ENCODE measurements at regions not wholly inside any gene's neighbourhood (a gene's known extent, or its start where the extent isn't known, plus 50 kb on each side); places are given as distances from the start of the nearest gene placed in this dataset.
"Not testable (repeated sequence)": the region's sequence is repeated elsewhere in the genome, so short reads cannot be mapped to it uniquely, and the experiment has no call there.

GRCh38 chr15:20280933-20281463 is 260.6 kb downstream of the GOLGA6L6 start:
- H3K27ac ChIP-seq: no peak overlapping the region
- H3K4me1 ChIP-seq (replicated peaks in 1 of 2): no peaks in the 10 kb centered on the region
- ATAC-seq (replicated peaks in 6 of 8): no peak
- no peak overlapping the region for H3K4me3 ChIP-seq
- 0 to 78% (median 37%) methylated on average over 1 to 16 of the region's 16 CpGs; no CpG with 5 or more reads in 1 of the 10 experiments for WGBS, 10 experiments
- in situ Hi-C loops (cut with MboI; ENCODE audit: low pct_unique_long_range_greater_than_20kb in 2 of 9, low sequenced_read_pairs in 9 of 9, unreplicated experiment in 9 of 9): no loop called here

DNA sequence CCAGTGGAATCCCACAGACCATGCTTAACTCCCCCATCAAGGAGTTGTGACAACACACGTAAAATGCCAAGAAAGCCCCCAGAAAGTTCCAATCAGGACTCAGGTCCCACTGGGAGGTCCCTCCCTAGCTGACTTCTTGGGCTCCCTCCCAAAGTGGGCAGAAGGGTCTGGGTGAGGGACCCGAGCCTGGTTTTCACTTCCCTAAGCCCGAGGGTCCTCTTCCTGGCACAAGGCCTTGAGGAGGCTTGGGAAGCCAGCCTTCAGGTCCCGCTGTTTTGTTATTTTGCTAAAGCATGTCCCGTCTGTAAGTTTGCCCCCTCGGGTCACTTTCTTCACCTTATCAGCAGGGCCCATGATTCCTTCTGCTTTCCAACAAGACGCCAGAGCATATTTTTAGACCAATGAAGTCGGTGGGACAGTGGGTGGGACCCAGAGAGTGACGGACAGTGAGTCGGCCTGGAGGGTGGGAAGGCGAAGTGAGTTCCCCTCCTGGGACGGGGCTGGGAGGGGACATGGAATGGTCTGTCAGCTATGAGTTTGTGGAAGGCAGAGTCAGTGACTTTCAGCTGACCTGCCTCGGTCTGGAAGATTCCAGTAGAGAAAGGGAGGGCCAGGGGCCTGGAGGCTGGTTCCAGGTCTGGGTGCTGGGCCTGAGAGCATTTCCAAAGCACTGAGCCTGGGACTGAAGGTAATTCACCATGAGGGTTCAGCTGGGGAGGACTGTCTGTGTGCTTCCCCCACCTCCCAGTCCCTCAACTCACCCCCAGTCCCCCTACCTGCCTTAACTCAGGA is 261.3 kb downstream of the GOLGA6L6 start:
- H3K4me3 ChIP-seq; H3K4me1 ChIP-seq (replicated peaks in 1 of 2); ATAC-seq (replicated peaks in 6 of 8); H3K27ac ChIP-seq; in situ Hi-C loops (cut with MboI; ENCODE audit: low pct_unique_long_range_greater_than_20kb in 2 of 9, low sequenced_read_pairs in 9 of 9, unreplicated experiment in 9 of 9): not testable (repeated sequence)
- WGBS, 10 experiments: 14 to 68% (median 42%) methylated on average over 4 to 13 of the region's 13 CpGs; no CpG with 5 or more reads in 2 of the 10 experiments

GRCh38 chr15:20279056-20279455 is 262.5 kb downstream of the GOLGA6L6 start:
- in situ Hi-C loops (cut with MboI; ENCODE audit: low pct_unique_long_range_greater_than_20kb in 2 of 9, low sequenced_read_pairs in 9 of 9, unreplicated experiment in 9 of 9); ATAC-seq (replicated peaks in 6 of 8); H3K4me3 ChIP-seq; H3K27ac ChIP-seq; H3K4me1 ChIP-seq (replicated peaks in 1 of 2): not testable (repeated sequence)
- 0 to 59% (median 21%) methylated on average over 1 to 4 of the region's 4 CpGs for WGBS, 10 experiments

DNA sequence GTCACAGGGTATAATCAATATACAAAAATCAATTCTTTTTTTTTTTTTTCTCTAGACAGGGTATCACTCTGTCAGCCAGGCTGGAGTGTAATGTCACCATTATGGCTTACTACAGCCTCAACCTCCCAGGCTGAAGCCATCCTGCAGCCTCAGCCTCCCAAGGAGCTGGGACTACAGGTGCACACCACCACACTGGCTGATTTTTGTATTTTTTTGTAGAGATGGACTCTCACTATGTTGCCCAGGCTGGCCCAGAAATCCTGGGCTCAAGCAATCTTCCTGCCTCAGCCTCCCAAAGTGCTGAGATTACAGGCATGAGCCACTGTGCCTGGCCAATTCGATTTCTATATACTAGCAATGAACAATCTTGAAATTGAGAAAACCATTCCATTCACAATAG is 263.2 kb downstream of the GOLGA6L6 start:
- ATAC-seq (replicated peaks in 6 of 8); H3K4me1 ChIP-seq (replicated peaks in 1 of 2); in situ Hi-C loops (cut with MboI; ENCODE audit: low pct_unique_long_range_greater_than_20kb in 2 of 9, low sequenced_read_pairs in 9 of 9, unreplicated experiment in 9 of 9); H3K4me3 ChIP-seq; H3K27ac ChIP-seq: not testable (repeated sequence)
- 0 to 40% (median 0%) methylated on average over 1 of the region's 1 CpG; no CpG with 5 or more reads in 3 of the 10 experiments for WGBS, 10 experiments

DNA sequence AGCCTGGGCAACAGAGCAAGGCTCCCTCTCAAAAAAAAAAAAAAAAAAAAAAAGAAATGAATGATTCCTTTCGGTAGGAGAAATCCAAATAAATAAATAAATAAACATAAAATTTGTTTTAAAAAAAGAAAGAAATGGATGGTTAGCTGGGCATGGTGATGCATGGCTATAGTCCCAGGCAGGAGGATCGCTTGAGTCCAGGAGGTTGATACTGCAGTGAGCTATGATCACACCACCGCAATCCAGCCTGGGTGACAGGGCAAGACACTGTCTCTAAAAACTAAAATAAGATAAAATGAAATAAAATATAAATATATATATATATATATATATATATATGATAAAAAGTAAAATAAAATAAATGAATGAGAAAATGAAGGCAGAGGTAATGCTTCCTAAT is 264.1 kb downstream of the GOLGA6L6 start:
- WGBS, 10 experiments: 23 to 71% (median 49%) methylated on average over 1 to 3 of the region's 3 CpGs
- ATAC-seq (replicated peaks in 6 of 8); H3K4me3 ChIP-seq; H3K4me1 ChIP-seq (replicated peaks in 1 of 2); H3K27ac ChIP-seq; in situ Hi-C loops (cut with MboI; ENCODE audit: low pct_unique_long_range_greater_than_20kb in 2 of 9, low sequenced_read_pairs in 9 of 9, unreplicated experiment in 9 of 9): not testable (repeated sequence)

DNA sequence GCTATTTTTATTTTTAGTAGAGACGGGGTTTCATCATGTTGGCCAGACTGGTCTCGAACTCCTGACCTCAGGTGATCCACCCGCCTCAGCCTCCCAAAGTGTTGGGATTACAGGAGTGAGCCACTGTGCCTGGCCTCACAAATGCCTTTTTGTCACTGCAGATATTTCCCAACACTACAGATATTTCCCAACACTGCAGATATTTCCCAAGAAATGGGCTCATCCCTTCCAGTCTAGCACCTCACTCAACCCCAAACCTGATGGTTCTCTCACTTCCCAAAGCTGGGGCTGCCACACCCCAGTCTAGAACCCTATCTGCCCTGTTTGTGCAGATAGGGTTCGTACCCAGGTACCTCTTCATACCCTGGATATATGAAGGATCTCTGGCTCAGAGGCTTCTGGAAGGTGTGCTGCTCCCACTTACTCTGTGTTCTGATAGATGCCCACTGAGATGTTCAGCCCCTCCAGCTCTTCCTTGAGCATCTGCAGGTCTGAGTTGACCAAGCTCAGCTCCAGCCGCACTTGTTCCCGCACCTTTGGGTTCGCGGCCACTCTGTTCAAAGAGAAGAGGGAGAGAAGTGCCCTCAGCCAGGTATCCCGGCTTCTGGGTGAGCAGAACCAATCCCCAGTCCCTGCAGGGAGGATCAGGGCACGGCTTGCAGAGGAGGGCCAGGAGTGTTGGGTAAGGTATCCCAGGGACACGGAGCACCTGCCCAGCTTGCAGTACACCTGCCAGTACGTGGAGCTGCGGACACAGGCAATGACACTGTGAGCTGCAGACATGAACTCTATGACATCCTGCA is 265.1 kb downstream of the GOLGA6L6 start:
- 12 to 75% (median 56%) methylated on average over 4 to 13 of the region's 13 CpGs; no CpG with 5 or more reads in 1 of the 10 experiments for WGBS, 10 experiments
- H3K4me3 ChIP-seq; H3K27ac ChIP-seq; ATAC-seq (replicated peaks in 6 of 8); in situ Hi-C loops (cut with MboI; ENCODE audit: low pct_unique_long_range_greater_than_20kb in 2 of 9, low sequenced_read_pairs in 9 of 9, unreplicated experiment in 9 of 9); H3K4me1 ChIP-seq (replicated peaks in 1 of 2): not testable (repeated sequence)

DNA sequence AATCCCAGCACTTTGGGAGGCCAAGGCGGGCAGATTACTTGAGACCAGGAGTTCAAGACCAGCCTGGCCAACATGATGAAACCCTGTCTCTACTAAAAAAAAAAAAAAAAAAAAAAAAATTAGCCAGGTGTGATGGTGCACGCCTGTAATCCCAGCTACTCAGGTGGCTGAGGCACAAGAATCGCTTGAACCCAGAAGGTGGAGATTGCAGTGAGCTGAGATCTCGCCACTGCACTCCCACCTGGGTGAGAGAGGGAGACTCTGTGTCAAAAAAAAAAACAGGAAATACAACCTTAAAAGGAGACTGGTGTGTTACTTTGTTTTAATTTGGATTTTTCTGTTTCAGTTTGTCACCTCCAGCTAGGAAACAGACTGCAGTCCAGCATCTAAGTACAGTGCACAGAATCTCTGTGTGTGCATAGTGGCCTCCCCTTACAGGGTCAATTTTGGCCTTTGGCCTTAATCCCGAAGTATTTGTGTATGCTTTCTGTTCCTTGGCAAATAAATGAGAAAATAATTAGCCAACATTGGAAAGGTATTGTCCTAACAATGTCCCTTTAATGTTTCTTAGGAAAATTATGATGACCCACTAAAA is 266.1 kb downstream of the GOLGA6L6 start:
- H3K27ac ChIP-seq; in situ Hi-C loops (cut with MboI; ENCODE audit: low pct_unique_long_range_greater_than_20kb in 2 of 9, low sequenced_read_pairs in 9 of 9, unreplicated experiment in 9 of 9); H3K4me1 ChIP-seq (replicated peaks in 1 of 2); ATAC-seq (replicated peaks in 6 of 8); H3K4me3 ChIP-seq: not testable (repeated sequence)
- 4 to 67% (median 20%) methylated on average over 1 to 5 of the region's 5 CpGs for WGBS, 10 experiments

DNA sequence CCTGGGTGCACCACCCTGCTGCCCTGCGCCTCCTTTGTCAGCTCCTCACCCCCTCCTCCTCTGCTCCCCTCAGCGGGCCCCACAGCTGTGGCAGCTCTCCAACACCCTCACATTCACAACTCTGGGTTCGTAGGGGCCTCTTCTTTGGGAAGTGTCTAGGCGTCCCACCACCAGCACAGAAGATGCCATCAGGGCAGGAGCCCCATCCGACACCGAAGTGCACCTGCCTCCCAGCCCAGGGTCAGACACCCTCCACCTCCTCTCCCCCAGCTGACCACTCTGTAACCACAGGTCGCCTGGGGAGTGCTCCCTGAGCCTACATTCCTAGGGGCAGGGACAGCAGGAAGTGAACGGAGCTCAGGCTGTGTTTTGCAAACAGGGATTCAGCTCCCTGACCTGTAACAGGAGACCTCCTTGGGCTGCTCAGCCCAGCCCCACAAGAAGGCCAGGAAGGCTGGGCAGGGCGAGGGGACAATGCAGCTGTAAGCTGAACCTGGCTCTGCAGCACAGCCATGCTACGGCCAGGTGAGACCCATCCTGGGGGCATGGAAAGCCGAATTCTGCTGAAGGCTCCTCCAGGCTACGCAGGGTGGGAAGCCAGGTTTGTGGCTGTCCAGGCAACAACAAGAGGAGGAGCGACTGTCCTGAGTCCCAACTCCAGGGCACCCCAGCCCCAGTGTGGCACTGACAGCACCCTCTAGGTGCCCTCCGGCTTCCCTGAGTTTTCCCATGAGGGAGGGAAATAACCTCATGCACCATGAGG is 269.0 kb downstream of the GOLGA6L6 start:
- in situ Hi-C loops (cut with MboI; ENCODE audit: low pct_unique_long_range_greater_than_20kb in 2 of 9, low sequenced_read_pairs in 9 of 9, unreplicated experiment in 9 of 9): loop anchor here in 1 of 9 experiments (25.0 kb wide), 1 partner anchor 115 kb away; no protein-coding TSS in a partner anchor
- Histone ChIP-seq H3K4me1 (replicated peaks in 1 of 2) (no peaks in the 10 kb centered on the region), H3K27ac (no peak overlapping the region), H3K4me3 (no peak overlapping the region)
- WGBS, 10 experiments: 25 to 72% (median 58%) methylated on average over 3 to 14 of the region's 14 CpGs
- ATAC-seq (replicated peaks in 6 of 8): no peak

GRCh38 chr15:20271647-20272046 is 270.0 kb downstream of the GOLGA6L6 start:
- Histone ChIP-seq H3K4me1 (replicated peaks in 1 of 2) (no peaks in the 10 kb centered on the region), H3K4me3 (no peak overlapping the region), H3K27ac (no peak overlapping the region)
- in situ Hi-C loops (cut with MboI; ENCODE audit: low pct_unique_long_range_greater_than_20kb in 2 of 9, low sequenced_read_pairs in 9 of 9, unreplicated experiment in 9 of 9): loop anchor here in 1 of 9 experiments (25.0 kb wide), 1 partner anchor 116 kb away; no protein-coding TSS in a partner anchor
- ATAC-seq (replicated peaks in 6 of 8): no peak
- WGBS, 10 experiments: 0 to 68% (median 13%) methylated on average over 1 to 5 of the region's 5 CpGs

DNA sequence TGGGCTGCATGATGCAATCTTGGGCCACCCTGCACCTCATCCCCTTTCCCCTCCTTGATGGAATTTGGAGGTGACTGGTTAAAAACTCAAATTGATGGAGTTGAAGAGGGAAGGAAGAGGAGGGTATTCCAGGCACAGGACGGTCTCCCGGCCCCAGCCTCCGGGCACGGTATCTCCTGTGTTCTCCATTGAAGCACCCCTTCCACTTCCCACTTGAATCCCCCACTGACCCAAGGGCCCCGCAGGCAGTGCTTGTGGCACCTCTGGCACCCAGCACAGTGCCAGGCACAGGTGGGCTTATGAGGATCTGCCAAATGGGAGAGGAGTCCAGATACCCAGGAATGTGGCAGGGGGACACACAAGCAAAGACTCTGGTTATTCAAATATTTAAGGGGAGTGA is 271.6 kb downstream of the GOLGA6L6 start:
- not testable (repeated sequence) for ATAC-seq (replicated peaks in 6 of 8); H3K4me3 ChIP-seq; H3K4me1 ChIP-seq (replicated peaks in 1 of 2); H3K27ac ChIP-seq
- in situ Hi-C loops (cut with MboI; ENCODE audit: low pct_unique_long_range_greater_than_20kb in 2 of 9, low sequenced_read_pairs in 9 of 9, unreplicated experiment in 9 of 9): loop anchor here in 1 of 9 experiments (25.0 kb wide), 1 partner anchor 117 kb away; no protein-coding TSS in a partner anchor
- WGBS, 10 experiments: 44 to 81% (median 64%) methylated on average over 1 to 5 of the region's 5 CpGs; no CpG with 5 or more reads in 1 of the 10 experiments

GRCh38 chr15:20267996-20268395 is 273.6 kb downstream of the GOLGA6L6 start:
- H3K4me1 ChIP-seq (replicated peaks in 1 of 2); ATAC-seq (replicated peaks in 6 of 8); H3K27ac ChIP-seq; H3K4me3 ChIP-seq: not testable (repeated sequence)
- in situ Hi-C loops (cut with MboI; ENCODE audit: low pct_unique_long_range_greater_than_20kb in 2 of 9, low sequenced_read_pairs in 9 of 9, unreplicated experiment in 9 of 9): loop anchor here in 1 of 9 experiments (25.0 kb wide), 1 partner anchor 119 kb away; no protein-coding TSS in a partner anchor
- WGBS, 10 experiments: 27 to 80% (median 62%) methylated on average over 1 to 6 of the region's 6 CpGs; no CpG with 5 or more reads in 3 of the 10 experiments

- in situ Hi-C loops (cut with MboI; ENCODE audit: low pct_unique_long_range_greater_than_20kb in 2 of 9, low sequenced_read_pairs in 9 of 9, unreplicated experiment in 9 of 9): loop anchor here in 1 of 9 experiments (25.0 kb wide), 1 partner anchor 120 kb away; no protein-coding TSS in a partner anchor
- not testable (repeated sequence) for H3K4me1 ChIP-seq (replicated peaks in 1 of 2); ATAC-seq (replicated peaks in 6 of 8); H3K4me3 ChIP-seq; H3K27ac ChIP-seq
- 0 to 76% (median 23%) methylated on average over 1 to 6 of the region's 6 CpGs for WGBS, 10 experiments
These were observed 274.4 kb downstream of the GOLGA6L6 start for GRCh38 chr15:20267051-20267730.
